BE2C (cell line): ENCODE measurements at regions not wholly inside any gene's neighbourhood (a gene's known extent, or its start where the extent isn't known, plus 50 kb on each side); places are given as distances from the start of the nearest gene placed in this dataset.

Experiments used
- DNase-seq: peaks from one replicate; pipeline ENCODE4 v3.0.0-alpha.2; 2020
- H3K27me3 ChIP-seq: fragments of 250-450 bp; sonication (Bioruptor Pico); 2 replicates; pipeline ENCODE4 v1.5.1; 2020; ENCODE audit warnings: mild to moderate bottlenecking
- H3K36me3 ChIP-seq: fragments of 250-450 bp; sonication (Bioruptor Pico); 2 replicates; pipeline ENCODE4 v1.5.1; 2020; ENCODE audit warnings: mild to moderate bottlenecking
- H3K4me1 ChIP-seq: fragments of 250-450 bp; sonication (Bioruptor Pico); 2 replicates; pipeline ENCODE4 v1.5.1; 2020
- H3K4me3 ChIP-seq: 2 replicates; pipeline ENCODE4 v1.5.1; 2011; ENCODE audit warnings: low read depth, low read length
- H3K9me3 ChIP-seq: fragments of 250-450 bp; sonication (Bioruptor Pico); 2 replicates; pipeline ENCODE4 v1.5.1; 2020
- TF ChIP-seq, protein P1 (sequence below): IDR thresholded peaks from 2 replicates; pipeline ENCODE4 v1.5.1; 2012; ENCODE audit warnings: mild to moderate bottlenecking, low read depth, low read length

- no peaks in the 10 kb centered on the region for H3K36me3 ChIP-seq
- TF ChIP-seq, protein P1, sequence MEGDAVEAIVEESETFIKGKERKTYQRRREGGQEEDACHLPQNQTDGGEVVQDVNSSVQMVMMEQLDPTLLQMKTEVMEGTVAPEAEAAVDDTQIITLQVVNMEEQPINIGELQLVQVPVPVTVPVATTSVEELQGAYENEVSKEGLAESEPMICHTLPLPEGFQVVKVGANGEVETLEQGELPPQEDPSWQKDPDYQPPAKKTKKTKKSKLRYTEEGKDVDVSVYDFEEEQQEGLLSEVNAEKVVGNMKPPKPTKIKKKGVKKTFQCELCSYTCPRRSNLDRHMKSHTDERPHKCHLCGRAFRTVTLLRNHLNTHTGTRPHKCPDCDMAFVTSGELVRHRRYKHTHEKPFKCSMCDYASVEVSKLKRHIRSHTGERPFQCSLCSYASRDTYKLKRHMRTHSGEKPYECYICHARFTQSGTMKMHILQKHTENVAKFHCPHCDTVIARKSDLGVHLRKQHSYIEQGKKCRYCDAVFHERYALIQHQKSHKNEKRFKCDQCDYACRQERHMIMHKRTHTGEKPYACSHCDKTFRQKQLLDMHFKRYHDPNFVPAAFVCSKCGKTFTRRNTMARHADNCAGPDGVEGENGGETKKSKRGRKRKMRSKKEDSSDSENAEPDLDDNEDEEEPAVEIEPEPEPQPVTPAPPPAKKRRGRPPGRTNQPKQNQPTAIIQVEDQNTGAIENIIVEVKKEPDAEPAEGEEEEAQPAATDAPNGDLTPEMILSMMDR = no peak
- no peak for DNase-seq
- no peak overlapping the region for H3K4me3 ChIP-seq
- no peaks in the 10 kb centered on the region for H3K9me3 ChIP-seq
- H3K27me3 ChIP-seq = no peaks in the 10 kb centered on the region
- no peaks in the 10 kb centered on the region for H3K4me1 ChIP-seq
Observed at GRCh38 chr5:10009802-10010201, 239.9 kb downstream of the ATPSCKMT start.

DNA sequence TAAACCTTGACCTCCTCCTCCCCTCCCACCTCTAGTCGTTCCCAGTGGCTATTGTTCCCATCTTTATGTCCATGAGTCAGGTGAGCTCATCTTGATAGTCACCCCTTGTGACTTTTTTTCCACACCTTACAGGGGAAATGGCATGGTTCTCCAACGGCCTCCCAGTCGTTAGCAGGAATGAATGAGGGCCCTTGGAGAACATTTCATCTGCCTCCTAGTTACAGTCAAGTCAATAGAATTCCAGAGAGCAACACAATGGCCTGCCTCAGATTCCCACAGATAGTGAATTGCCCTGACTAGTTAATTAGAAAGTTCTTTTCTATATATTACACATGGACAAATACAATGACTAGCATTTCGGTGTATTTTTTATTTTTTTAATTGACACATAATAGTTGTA, 262.6 kb downstream of the ATPSCKMT start:
- no peaks in the 10 kb centered on the region for H3K36me3 ChIP-seq
- H3K27me3 ChIP-seq = no peaks in the 10 kb centered on the region
- peaks cover under 1% of the 10 kb centered on the region; the same call in 1 of the 2 replicates for H3K9me3 ChIP-seq
- TF ChIP-seq, protein P1 = no peak
- no peak for DNase-seq
- no peaks in the 10 kb centered on the region for H3K4me1 ChIP-seq
- H3K4me3 ChIP-seq = no peak overlapping the region

DNA sequence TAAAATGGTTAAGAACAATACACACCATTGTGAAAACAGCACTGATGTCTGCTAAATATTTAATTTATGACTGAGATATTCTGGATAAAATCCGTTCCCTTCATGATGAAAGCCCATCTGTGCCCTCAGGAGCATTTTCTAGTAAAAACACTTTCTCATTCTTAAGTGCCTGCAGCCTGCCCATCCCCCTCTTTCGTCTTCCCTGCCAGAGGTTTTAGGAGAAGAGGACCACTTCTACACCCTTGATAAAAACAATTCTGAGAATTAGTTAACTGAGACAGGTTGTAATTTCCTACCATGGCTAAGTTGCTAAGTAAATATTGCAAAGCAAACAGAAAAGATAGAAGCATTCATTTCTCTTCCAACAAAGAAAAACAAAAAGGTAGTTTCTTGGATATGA, 272.6 kb downstream of the ATPSCKMT start:
- Histone ChIP-seq H3K4me3 (no peak overlapping the region), H3K36me3 (no peaks in the 10 kb centered on the region), H3K9me3 (peaks cover 2% of the 10 kb centered on the region; the same call in 1 of the 2 replicates), H3K4me1 (no peaks in the 10 kb centered on the region), H3K27me3 (no peaks in the 10 kb centered on the region; the same call in 1 of the 2 replicates)
- DNase-seq = no peak
- TF ChIP-seq, protein P1 = no peak

GRCh38 chr5:9976621-9977020, 273.1 kb downstream of the ATPSCKMT start:
- no peaks in the 10 kb centered on the region for H3K36me3 ChIP-seq
- no peaks in the 10 kb centered on the region for H3K9me3 ChIP-seq
- H3K4me3 ChIP-seq = no peak overlapping the region
- TF ChIP-seq, protein P1 = no peak
- DNase-seq = no peak
- H3K27me3 ChIP-seq = no peaks in the 10 kb centered on the region; the same call in 1 of the 2 replicates
- no peaks in the 10 kb centered on the region for H3K4me1 ChIP-seq

GRCh38 chr5:9972059-9972458, 277.6 kb downstream of the ATPSCKMT start:
- no peak for DNase-seq
- TF ChIP-seq, protein P1 = no peak
- Histone ChIP-seq H3K9me3 (no peaks in the 10 kb centered on the region), H3K4me1 (no peaks in the 10 kb centered on the region), H3K27me3 (no peaks in the 10 kb centered on the region), H3K36me3 (no peaks in the 10 kb centered on the region), H3K4me3 (no peak overlapping the region)

DNA sequence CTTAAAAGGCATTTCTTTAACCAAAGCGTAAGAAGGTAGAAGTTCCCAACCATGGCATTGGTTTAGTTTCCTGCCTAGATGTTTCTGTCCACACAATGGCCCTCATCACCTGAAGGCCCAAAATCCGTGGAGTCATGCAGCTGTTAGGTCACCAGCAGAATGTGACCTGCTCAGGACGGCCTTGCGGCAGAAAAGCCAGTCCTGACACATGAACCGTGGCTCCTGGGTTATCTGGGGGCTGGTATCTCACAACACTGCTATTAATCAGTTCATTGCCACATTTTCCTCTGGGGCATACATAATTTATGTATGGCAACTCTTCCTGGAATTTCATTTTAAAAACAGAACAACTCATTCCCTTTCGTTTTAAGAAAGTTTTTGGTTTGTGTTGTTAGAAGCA, 278.4 kb downstream of the ATPSCKMT start:
- Histone ChIP-seq H3K36me3 (no peaks in the 10 kb centered on the region), H3K27me3 (no peaks in the 10 kb centered on the region), H3K9me3 (no peaks in the 10 kb centered on the region), H3K4me1 (no peaks in the 10 kb centered on the region), H3K4me3 (no peak overlapping the region)
- TF ChIP-seq, protein P1 = no peak
- DNase-seq = no peak
